Non-pigmented ciliary epithelial cell (primary cell): ENCODE measurements at regions not wholly inside any gene's neighbourhood (a gene's known extent, or its start where the extent isn't known, plus 50 kb on each side); places are given as distances from the start of the nearest gene placed in this dataset.

Source experiments
- DNase-seq: peaks from one replicate; pipeline ENCODE4 v3.0.0-alpha.2; 2010; ENCODE audit warnings: low read depth

DNA sequence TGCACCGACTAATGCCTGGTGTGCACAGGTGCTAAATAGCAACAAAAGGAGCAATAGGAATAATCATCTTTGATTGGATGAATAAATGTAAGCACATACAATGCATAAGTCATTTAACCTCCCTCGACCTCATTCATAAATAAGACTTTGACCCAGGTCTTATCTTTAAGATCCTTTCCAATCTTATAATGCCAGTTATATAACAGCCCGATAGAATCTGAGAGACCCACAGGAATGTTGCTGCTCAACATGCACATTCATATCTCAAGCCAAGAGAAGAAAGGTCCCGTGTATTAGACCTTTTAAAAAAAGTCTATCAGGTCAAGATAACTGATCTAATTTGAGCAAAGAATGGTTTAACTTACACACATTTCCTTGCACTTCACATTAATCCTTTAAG is 146.8 kb upstream of the SOX9 start:
- no peak for DNase-seq

DNA sequence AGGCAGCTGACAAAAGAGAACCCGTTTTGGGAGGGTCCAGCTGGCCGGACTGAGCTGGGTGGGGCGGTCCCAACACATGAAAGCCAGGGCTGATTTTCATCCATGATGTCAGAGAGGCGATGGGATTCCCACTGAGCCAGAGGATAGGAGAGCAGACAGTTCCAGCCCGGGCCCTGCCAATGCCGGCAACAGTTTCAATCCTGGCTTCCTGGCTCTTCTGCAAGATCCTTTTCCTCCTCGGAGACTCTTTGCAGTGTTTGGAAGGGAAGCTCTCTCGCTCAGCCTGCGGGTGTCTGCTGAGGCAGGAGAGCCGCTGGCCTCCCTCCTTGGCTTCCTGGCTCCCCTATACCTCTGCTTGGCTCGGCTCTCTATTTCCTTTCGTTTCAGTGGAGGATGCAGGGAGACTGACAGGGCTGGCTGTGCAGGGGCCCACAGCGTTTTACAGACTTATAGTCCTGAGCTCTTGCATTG is 145.5 kb upstream of the SOX9 start:
- no peak for DNase-seq

DNA sequence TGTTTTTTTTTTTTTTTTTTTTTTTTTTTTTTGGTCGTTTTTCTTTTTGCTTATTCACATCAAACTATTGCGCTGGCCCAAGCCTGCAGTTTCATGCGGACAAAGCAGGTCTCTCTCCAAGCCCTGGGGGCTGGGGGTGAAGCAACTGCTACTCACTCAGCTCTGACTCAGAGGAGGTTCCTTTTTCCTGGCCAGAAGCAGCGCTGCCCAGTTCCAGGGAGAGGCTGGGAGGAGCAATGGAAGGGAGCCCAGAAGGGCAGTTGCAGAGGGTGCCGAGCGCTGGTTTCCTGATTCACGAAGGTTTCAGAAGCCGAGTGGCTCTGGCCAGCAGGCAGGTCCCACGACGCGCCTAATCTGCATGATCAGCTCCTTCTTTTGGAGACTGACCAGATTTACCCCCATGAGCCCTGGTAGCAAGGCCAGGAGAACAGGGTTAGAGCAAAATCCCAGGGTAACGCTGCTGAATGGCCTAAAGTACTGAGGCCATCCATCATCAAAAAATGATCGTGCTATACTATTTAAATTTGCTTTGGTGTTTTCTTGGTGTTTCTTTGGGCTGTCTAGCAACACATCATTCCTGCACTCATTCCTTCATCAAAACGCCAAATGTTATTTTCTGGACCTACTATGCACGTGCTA is 144.7 kb upstream of the SOX9 start:
- DNase-seq = peak; percentile 74

DNA sequence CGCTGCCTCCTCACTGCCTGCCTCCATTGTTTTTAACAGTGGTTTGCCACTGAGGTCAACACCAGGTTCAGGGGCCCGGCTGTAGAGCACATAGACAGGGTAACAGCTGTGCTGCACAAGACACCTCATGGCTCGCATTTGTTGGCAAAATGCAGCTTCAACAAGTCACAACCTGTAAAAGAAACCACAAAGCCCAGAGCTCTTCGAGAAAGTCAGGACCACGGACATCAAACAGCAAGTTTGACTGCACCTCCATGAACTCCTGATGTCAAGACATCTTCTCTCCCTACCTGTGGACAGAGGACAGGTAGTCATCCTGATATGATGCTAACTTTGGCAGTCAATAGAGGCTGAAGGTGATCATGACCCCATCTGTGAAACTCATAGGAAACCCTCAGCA is 142.4 kb upstream of the SOX9 start:
- DNase-seq = no peak

DNA sequence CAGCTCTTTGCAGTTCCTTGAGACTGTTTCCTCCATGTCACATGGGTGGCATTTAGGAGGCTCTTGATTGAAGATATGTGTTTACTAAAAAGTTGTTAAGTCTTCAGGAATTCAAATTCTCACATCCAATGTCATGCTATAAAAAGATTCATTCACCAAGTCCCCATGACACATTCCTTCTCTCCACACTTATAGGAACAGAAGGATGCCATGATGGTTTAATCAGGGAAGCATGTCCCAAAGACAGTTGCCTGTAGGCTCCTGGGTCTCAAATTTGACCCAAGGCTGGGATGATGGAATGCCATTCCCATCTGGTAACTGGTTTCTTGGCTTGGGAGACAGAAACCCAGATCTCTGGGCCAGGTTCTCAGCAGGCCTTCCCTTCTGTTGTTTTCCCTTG is 140.6 kb upstream of the SOX9 start:
- DNase-seq = no peak

DNA sequence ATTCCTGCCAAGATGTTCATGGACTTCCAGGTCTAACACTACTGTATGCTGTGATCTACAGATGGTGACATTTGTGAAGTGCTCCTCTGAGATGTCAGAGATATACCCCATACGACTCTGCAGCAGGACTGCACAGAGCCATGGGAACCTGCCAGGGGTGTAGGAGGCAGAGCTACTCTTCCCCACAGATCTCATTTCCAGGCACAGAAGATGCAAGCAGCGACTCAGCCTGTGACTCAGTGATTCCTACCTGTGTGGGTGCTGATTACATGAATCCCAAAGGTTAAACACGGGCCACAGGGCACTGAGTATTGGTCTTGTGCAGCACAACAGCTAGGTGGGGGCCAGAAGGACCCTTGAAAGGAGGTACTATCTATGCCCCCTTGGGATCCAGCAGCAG is 137.0 kb upstream of the SOX9 start:
- no peak for DNase-seq

DNA sequence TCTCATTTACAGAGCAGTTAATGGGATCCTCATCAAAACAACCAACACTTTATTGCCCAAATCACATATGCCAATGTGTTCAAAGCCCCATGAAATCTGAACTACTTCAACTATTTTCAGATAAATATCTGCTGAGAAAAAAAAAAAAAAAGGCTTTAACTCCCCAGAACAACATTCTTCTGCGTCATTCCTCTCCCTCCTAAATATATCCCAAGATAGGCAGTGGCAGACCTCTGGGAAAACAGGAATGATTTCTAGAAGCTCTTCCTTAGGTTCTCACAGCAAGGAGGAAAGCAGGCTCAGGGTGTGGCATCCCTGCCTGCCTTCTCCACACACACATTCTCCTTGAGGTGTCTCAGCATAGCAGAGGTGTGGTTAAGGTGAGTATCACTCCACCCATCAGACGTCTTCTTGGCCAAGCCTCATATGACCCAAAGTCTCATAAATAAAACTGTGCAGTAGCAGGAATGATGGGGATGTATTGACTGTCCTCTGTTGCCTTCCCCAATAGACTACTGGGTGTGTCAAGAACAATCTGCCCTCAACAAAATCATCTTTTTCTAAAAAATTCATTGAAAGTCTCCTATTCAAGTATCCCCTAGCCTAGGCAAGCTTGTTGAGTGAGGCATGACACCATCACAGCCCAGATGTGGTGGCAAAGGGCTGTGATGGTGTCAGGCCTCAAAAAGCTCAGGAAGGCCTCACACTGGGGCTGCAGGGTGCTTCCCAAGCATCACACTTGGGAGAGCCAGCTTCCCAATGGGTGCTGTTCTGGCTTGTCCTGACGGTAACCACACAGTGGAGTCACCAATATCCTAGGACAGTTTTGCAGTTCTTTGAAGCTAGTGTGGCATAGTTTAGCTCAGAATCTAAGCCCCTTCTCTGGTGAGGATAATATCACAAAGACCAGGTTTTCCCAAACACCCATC is 135.4 kb upstream of the SOX9 start:
- DNase-seq = no peak

DNA sequence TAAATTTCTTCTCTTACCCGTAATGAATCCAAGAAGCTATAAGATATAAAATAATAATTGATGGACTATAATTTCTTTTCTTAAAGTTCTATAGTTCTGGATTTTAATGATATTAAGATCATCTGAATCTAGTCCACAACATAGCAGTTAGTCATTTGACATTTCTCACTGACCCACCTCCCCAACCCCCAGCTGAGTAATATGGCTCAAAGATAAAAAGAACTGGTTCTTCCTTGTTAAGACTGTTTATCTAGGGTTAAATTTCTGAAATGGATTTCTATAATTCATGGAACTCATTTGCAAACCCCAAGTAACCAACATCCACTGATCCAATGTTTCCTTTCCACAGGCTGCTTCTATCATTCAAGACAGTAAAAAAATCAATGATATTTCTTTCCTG is 133.9 kb upstream of the SOX9 start:
- no peak for DNase-seq

DNA sequence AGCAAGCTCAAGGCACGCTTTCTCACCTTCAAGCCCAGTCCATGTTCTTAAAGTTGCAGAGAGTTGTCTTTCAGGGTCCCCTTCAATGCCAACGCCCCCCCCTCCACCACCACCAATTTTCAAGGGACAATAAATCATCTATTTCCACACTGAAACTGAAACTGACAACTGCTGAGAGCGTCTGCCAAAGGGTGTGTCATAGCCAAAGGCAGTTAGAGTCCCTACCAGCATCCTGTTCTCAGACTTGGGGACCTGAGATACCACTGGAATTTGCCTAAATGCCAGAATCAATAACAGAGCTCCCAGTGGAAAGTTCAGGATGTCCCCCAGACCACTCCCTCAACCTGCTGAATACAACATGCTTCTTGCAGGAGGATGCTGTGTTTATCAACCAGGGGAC is 133.2 kb upstream of the SOX9 start:
- DNase-seq = no peak

DNA sequence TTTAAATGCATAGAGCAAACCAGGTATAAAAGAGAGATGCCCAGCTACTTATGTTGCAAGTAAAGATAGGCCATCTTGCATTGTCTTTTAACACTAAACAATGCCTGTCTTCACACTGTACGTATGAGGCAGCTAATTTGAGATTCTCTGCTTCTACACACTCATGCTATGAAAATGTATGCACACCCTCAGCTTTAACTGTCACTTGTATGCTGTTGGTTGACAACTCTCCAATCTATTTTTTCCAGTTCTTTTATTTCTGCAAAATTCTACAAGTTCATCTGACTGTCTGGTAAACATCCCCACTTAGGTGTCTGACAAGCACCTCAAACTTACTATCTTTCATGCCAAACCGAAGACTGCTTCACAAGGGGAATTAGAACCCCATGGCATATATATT is 131.7 kb upstream of the SOX9 start:
- no peak for DNase-seq

DNA sequence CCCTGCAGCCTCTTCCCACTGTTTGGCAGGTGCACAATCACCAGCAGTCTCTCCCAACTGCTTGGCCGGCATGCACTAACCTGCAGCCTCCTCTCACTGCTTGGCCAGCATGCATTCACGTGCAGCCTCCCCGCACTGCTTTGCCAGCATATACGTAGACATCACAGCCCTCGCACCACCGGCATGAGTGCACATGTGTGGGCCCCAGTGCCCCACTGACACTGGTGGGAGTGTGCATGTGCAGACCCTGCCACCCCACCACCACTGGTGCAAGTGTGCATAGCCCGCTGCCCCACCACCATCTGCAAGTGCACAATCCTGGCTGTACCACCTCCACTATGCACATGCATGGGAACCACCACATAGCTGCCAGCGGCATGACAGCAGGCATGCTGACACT is 127.5 kb upstream of the SOX9 start:
- no peak for DNase-seq

DNA sequence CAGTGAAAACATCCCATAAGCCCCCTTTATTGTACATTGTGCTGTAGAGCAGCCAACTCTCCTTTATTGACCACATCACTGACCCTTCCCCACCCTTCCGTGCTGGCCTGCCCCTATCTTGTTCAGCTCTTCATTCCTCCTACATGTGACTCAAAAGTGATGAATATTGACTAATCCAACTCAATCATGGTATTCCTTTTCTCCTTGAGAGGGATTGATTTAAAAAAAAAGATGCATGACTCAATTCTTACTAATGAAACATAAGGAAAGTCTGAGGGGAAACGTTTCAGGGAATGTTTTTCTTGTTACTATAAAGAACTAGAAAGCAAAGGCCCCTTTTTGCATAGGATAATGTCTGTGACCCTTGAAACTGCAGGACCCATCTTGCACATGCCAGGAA is 125.2 kb upstream of the SOX9 start:
- no peak for DNase-seq

DNA sequence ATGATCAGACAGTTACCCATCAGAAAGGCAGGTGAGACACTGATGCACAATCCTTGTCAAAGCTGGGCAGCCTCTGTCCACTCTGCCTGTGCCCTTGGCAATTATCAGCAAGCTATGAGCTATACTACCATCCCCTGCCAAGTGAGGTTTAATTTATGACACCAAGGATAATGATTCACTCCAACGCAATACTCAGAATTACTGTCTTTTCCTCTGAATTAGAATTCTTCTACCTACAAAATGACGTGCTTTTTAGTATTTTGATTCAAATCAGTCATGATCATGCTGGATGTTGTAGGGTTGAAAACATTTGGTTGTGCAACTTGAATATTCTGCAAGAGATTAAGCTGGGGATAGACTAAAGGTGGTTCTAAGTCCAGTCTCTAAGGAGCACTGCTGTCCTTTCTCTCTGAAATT is 116.8 kb upstream of the SOX9 start:
- no peak for DNase-seq

DNA sequence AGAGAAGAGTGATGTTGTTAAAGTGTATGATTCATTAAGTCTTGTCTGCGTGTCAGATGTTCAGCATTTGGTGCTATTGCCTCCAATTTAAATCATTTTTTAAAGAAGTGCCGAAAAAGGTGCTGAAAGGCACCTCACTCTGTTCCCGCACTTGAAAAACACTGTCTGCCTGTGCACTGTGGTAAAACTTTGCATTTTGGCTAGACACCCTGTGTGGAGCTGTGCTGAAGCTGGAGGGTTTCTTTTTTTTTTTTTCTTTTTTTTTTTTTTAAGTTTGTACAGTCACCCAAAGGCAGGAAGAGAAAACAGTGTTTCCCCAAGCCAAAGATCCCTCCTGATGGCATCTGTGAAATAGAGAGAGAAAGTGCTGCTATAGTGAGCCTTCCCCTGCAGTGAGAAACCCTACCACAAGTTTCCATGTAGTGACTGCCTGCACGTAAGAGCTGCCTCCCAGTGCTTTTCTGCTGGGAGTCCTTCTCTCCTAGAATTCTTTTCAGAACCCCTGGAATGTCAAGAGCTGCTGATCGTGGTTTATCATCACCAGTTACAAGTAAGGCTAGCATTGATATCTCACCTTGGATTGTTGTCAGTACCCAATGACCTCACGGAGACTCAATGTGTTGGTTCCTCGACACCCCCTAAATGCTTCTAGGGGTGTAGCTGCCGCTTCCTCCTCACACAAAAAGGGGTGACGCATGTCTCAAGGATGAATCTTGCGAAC is 116.0 kb upstream of the SOX9 start:
- DNase-seq = no peak

DNA sequence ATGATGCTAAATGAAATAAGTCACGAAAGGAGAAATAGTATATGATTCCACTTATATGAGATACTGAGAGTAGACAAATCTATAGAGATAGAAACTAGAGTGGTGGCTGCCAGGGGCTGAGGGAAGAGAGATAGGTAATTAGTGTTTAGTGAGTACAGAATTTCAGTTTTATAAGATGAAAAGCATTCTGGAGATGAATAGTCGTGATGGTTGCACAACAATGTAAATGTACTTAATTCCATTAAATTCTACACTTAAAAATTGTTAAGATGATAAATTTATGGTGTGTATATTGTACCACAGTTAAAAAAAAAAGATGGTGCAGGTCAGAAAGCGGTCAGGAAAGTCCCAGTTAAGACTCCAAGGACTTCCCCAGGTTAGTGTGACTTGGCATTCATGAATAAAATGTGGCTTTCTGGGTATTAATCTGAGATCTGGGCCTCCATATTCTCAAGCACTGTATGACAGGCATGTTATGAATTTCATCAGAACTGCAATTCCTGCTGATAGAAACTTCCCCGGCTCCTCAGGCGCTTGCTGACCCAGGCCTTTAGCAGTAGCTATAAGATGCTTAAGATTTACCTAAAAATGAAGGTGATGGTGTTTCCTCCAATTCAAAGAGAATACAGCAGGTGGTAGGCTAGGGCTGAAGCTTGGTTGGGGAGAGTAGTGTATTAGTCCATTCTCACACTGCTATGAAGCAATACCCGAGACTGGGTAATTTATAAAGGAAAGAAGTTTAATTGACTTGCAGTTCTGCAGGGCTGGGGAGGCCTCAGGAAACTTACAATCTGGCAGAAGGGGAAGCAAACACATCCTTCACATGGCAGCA is 115.3 kb upstream of the SOX9 start:
- DNase-seq = no peak

DNA sequence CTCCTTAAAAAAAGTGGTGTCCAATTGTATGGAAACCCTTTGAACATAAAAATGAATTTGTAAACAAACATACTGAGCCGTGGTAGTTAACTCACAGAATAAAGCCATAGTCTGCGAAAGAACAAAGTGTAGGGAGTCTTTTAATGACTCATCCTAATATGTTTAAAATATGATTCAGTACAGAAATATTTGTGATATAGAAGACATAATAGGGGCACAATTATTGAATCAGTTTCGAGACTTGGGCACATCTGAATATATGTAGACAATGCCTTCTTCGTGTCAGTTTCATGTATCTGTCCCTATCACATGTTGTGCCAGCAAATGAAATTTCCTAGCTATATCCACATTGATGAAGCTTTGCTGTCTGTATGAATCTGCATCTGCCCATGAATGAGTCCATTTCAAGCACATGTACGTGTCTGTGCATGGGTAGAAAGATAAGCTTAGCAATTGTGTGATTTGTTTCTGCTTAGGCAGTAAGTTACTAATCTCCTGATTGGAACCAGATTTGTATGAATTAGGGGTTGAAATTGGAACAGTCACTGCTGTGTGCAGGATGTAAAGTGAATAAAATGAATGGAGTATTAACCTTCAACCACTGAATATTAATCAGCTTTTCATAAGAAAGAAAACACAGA is 112.5 kb upstream of the SOX9 start:
- DNase-seq = no peak

DNA sequence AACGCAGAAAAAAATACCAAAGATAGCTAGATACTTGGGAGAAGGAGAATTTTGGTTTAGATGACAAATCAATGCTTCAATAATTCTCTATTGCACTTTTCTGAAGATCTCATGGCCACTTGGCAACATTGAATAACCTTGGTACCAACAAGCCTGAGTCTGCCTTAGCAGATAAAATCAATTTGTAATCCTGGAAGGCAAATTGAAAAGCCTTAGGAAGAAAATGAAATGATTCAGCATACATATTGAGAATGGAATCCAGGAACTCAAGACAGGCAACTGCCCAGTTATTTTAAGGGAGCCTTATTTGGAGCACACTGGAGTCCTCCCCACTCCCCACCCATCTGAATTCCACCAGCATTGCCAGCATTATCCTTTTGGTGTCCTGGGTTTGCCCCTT is 109.3 kb upstream of the SOX9 start:
- no peak for DNase-seq

DNA sequence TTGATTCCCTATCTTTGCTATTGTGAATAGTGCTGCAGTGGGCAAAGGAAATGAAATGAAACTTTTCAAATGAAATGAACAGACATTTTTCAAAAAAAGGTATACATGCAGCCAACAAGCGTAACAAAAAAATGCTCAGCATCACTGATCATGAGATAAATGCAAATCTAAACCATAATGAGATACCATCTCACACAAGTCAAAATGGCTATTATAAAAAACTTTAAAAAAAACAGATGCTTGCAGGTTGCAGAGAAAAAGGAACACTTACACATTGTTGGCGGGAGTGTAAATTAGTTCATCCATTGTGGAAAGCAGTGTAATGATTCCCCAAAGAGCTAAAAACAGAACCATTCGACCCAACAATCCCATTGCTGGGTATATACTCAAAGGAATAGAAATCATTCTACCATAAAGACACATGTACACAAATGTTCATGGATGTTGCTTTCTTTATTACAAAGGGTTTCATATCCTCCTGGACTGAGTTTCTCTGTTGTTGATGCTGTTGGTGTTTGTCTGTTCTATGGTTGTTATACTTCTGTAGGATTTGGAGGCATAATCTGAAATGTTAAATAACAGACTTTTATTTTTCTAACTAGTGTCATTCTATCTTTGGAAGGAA is 99.3 kb upstream of the SOX9 start:
- no peak for DNase-seq

DNA sequence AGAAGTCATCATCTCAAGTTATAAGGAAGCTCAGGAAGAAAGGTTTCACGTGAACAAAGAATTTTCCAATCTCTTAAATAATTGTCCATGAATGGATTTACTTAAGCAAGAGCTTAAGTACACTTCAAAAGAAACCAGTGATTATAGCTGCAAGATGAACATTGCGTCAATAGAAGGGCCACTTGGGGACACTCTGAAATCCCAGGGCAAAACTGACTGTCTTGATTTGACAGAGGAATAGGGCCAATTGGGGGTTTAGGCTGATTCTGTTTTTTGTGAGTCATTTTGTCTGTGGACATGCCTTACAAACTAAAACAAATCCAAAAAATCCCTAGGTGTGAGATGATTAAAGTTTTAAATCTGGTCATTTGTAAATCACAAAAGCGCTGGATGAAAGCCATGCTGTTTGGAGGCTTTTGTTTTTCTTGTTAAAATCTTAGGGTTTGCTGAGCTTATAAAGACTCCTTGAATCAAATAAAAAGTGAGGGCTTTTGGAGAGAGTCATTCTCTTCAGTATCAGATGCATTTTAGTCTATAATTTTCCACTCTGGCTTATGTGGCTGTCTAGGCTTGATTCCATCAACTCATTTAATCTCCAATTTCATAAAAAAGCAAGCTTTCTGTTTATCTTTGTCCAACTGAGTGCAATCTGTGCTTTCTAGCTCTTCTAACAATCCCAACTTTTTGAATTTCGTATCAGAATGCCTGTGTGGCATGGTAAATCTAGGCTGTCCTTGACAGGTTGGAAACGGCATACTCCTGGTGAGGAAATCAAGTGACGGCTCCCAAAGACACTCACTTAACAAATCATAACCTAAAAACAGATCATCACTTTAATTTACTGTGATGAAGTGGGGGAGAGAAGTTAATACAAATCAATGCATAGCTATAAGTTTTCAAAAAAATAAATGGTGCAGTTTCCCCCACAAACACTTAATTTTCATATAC is 98.2 kb upstream of the SOX9 start:
- DNase-seq = no peak

DNA sequence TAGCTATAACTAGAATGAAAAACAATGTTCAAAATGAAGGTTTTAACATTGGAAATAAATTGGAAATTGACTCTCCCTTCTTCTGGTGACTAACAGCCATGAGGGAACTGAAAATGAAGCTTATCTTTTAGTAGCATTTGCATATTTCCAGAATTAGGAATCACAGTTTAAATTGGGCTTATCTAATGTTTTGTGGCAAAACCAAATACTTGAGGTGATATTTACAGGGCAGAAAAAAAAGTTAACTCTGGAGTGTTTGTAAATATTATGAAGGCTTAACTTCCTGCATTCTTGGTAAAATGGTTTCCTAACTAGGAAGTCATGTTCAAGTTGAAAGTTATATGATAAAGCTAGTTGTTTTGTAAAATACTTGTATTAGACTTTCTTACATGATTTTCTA is 96.4 kb upstream of the SOX9 start:
- no peak for DNase-seq
